Fibroblast of lung (primary cell): ENCODE measurements at regions not wholly inside any gene's neighbourhood (a gene's known extent, or its start where the extent isn't known, plus 50 kb on each side); places are given as distances from the start of the nearest gene placed in this dataset.

ENCODE experiments used
- EZH2 ChIP-seq: IDR thresholded peaks from 2 replicates; pipeline ENCODE4 v1.5.1; 2012; ENCODE audit warnings: low read length, control low read depth, mild to moderate bottlenecking; ENCODE audit errors: missing control alignments
- TF ChIP-seq, protein P1 (sequence below), 2 donors: IDR thresholded peaks in 1 of 2; conservative IDR thresholded peaks in 1 of 2; 1 replicate in 1 of 2; 2 replicates in 1 of 2; pipeline ENCODE4 v1.5.1; 2011 to 2012; ENCODE audit warnings: low read length in 2 of 2, control low read depth in 1 of 2, inconsistent platforms in 1 of 2, low read depth in 1 of 2, mild to moderate bottlenecking in 1 of 2

DNA sequence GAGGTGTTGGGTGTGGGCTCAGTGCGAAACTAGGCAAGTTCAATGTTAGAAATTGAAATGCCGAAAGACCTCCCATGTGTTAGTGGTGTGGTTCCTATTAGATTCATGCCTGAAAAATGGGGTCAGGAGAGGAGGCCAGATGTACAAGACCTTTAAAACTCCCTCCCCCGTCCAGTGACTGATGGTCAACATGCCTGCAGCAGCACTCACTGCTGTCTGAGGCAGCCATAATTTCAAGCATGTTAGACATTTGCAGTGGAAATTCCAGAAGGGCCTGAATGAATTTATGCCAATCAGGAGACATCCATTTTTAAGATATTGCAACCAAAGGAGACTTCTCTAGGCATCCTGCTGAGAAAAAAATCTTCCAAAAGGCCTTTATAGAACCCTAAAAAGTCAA lies 426.9 kb upstream of the NBEA start:
- TF ChIP-seq, protein P1, sequence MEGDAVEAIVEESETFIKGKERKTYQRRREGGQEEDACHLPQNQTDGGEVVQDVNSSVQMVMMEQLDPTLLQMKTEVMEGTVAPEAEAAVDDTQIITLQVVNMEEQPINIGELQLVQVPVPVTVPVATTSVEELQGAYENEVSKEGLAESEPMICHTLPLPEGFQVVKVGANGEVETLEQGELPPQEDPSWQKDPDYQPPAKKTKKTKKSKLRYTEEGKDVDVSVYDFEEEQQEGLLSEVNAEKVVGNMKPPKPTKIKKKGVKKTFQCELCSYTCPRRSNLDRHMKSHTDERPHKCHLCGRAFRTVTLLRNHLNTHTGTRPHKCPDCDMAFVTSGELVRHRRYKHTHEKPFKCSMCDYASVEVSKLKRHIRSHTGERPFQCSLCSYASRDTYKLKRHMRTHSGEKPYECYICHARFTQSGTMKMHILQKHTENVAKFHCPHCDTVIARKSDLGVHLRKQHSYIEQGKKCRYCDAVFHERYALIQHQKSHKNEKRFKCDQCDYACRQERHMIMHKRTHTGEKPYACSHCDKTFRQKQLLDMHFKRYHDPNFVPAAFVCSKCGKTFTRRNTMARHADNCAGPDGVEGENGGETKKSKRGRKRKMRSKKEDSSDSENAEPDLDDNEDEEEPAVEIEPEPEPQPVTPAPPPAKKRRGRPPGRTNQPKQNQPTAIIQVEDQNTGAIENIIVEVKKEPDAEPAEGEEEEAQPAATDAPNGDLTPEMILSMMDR (conservative IDR thresholded peaks at IDR 0.05 in 1 of 2, IDR thresholded peaks at IDR 0.05 in 1 of 2; ENCODE audit: low read depth in 1 of 2, low read length in 2 of 2): no peak
- no peak for TF ChIP-seq EZH2
